Hepatocyte (in vitro differentiated cells): ENCODE measurements at regions not wholly inside any gene's neighbourhood (a gene's known extent, or its start where the extent isn't known, plus 50 kb on each side); places are given as distances from the start of the nearest gene placed in this dataset.

Source experiments
- EZH2 ChIP-seq: fragments of 200-600 bp; sonication (generic); IDR thresholded peaks from 2 replicates; pipeline ENCODE4 v1.6.1; 2016; ENCODE audit warnings: antibody characterized with exemption, mild to moderate bottlenecking, borderline replicate concordance
- TF ChIP-seq, protein P1 (sequence below): fragments of 200-600 bp; sonication (generic); IDR thresholded peaks from 2 replicates; pipeline ENCODE4 v1.5.1; 2016; ENCODE audit warnings: antibody characterized with exemption, mild to moderate bottlenecking; ENCODE audit not compliant: poor library complexity

DNA sequence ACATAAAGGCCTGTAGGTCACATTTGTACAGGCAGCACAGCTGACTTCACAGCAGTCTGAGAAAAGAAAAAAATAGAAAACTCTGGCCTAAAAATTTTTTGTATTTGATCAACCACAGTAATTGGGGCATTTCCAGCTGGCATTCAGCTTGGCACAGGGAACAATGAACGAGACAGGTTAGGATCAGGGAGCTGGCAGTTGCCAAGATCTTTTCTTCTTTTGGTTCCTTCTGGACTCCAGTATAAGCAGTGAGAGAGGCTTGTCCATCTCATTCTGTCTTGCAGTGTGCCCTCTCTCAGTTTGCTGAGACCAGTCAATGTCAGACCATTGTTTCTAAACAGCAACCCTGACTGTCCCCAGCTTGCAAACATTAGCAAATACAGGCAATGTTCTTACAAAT is 601.1 kb downstream of the TLR4 start:
- TF ChIP-seq, protein P1, sequence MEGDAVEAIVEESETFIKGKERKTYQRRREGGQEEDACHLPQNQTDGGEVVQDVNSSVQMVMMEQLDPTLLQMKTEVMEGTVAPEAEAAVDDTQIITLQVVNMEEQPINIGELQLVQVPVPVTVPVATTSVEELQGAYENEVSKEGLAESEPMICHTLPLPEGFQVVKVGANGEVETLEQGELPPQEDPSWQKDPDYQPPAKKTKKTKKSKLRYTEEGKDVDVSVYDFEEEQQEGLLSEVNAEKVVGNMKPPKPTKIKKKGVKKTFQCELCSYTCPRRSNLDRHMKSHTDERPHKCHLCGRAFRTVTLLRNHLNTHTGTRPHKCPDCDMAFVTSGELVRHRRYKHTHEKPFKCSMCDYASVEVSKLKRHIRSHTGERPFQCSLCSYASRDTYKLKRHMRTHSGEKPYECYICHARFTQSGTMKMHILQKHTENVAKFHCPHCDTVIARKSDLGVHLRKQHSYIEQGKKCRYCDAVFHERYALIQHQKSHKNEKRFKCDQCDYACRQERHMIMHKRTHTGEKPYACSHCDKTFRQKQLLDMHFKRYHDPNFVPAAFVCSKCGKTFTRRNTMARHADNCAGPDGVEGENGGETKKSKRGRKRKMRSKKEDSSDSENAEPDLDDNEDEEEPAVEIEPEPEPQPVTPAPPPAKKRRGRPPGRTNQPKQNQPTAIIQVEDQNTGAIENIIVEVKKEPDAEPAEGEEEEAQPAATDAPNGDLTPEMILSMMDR, result no peak
- no peak for TF ChIP-seq EZH2
